H1 (cell line): ENCODE measurements at regions not wholly inside any gene's neighbourhood (a gene's known extent, or its start where the extent isn't known, plus 50 kb on each side); places are given as distances from the start of the nearest gene placed in this dataset.

ENCODE experiments used
- BACH1 ChIP-seq: IDR thresholded peaks from 2 replicates; pipeline ENCODE4 v1.6.1; 2012; ENCODE audit warnings: low read length, improper control_type of control experiment
- CREB1 ChIP-seq: IDR thresholded peaks from 2 replicates; pipeline ENCODE4 v1.6.1; 2012; ENCODE audit warnings: inconsistent platforms
- EGR1 ChIP-seq: IDR thresholded peaks from 2 replicates; pipeline ENCODE4 v1.6.1; 2011; ENCODE audit warnings: low read depth, low read length, borderline replicate concordance
- KDM1A ChIP-seq: fragments of 200-600, 300-600 bp; sonication (generic); IDR thresholded peaks from 2 replicates; pipeline ENCODE4 v1.7.1; 2016; ENCODE audit warnings: mild to moderate bottlenecking, low read length, borderline replicate concordance
- SAP30 ChIP-seq: fragments of 300-600 bp; sonication (generic); IDR thresholded peaks from 2 replicates; pipeline ENCODE4 v1.7.1; 2012; ENCODE audit warnings: low read length, moderate library complexity, mild to moderate bottlenecking, inconsistent platforms; ENCODE audit not compliant: insufficient read depth, insufficient replicate concordance
- SIRT6 ChIP-seq: IDR thresholded peaks from one replicate; pipeline ENCODE4 v1.7.1; 2012; ENCODE audit warnings: low read length, inconsistent platforms
- SUZ12 ChIP-seq: fragments of 200-600 bp; sonication (generic); IDR thresholded peaks from 2 replicates; pipeline ENCODE4 v1.6.1; 2012; ENCODE audit warnings: mild to moderate bottlenecking, inconsistent platforms, low read length, moderate library complexity, mixed read lengths
- TEAD4 ChIP-seq: IDR thresholded peaks from 2 replicates; pipeline ENCODE4 v1.6.1; 2012; ENCODE audit warnings: low read depth, low read length, inconsistent platforms, mixed read lengths
- USF2 ChIP-seq: IDR thresholded peaks from 2 replicates; pipeline ENCODE4 v1.6.1; 2011; ENCODE audit warnings: low read length, improper control_type of control experiment

GRCh38 chr18:71105078-71105819, 816.4 kb downstream of the SOCS6 start (continued):
- TF ChIP-seq SIRT6 = no peak
- no peak for TF ChIP-seq TEAD4
- TF ChIP-seq BACH1 = no peak
- no peak for TF ChIP-seq CREB1
- no peak for TF ChIP-seq SAP30
- no peak for TF ChIP-seq KDM1A
- no peak for TF ChIP-seq EGR1
- TF ChIP-seq USF2 = no peak
- TF ChIP-seq SUZ12 = no peak
- TF ChIP-seq, all 59 proteins: peak for 0
